HCT116 (cell line): ENCODE measurements at regions not wholly inside any gene's neighbourhood (a gene's known extent, or its start where the extent isn't known, plus 50 kb on each side); places are given as distances from the start of the nearest gene placed in this dataset.

Source experiments
- EZH2 ChIP-seq: fragments of 200-600 bp; sonication (generic); IDR thresholded peaks from 2 replicates; pipeline ENCODE4 v1.6.1; 2017; ENCODE audit warnings: antibody characterized with exemption, mixed run types
- JUND ChIP-seq: IDR thresholded peaks from 2 replicates; pipeline ENCODE4 v1.6.1; 2012
- POLR2A ChIP-seq: IDR thresholded peaks from 2 replicates; pipeline ENCODE4 v1.7.0; 2011; ENCODE audit warnings: borderline replicate concordance; ENCODE audit not compliant: insufficient read depth, insufficient read length; ENCODE audit errors: extremely low read depth
- SRF ChIP-seq: IDR thresholded peaks from 2 replicates; pipeline ENCODE4 v1.6.1; 2012; ENCODE audit warnings: low read depth
- TF ChIP-seq, protein P1 (sequence below): IDR thresholded peaks from 2 replicates; pipeline ENCODE4 v1.6.1; 2012; ENCODE audit warnings: low read depth
- TF ChIP-seq, protein P2 (sequence below), 3 experiments: fragments of 200-600 bp in 1 of 3; sonication (generic) in 1 of 3; IDR thresholded peaks in 2 of 3; conservative IDR thresholded peaks in 1 of 3; 2 replicates each; pipeline ENCODE4 v1.5.1; 2012 to 2017; ENCODE audit warnings: low read depth in 2 of 3, low read length in 2 of 3, antibody characterized with exemption in 1 of 3, borderline replicate concordance in 1 of 3, control low read depth in 1 of 3, mild to moderate bottlenecking in 1 of 3, mixed read lengths in 1 of 3, mixed run types in 1 of 3, moderate library complexity in 1 of 3; ENCODE audit not compliant: insufficient read depth in 1 of 3

DNA sequence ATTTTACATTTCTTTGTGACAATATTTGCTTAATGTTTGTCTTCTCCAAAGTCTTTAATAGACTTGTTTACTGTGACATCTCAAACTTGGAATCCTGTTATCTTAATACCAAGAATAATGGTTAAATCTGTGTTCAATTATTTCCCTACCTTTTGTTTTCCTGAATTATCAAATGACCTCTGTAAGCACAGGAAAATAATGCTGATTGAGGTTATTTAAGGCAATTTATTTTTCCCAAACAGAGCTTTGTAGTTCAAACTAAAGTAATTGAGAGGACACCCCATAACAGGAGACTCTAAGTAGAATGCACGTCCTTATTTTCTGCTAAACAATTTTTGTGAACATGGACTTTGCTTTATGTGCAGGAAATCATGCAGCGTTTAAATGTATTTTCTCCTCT is 195.0 kb downstream of the BTBD3 start:
- TF ChIP-seq, protein P1, sequence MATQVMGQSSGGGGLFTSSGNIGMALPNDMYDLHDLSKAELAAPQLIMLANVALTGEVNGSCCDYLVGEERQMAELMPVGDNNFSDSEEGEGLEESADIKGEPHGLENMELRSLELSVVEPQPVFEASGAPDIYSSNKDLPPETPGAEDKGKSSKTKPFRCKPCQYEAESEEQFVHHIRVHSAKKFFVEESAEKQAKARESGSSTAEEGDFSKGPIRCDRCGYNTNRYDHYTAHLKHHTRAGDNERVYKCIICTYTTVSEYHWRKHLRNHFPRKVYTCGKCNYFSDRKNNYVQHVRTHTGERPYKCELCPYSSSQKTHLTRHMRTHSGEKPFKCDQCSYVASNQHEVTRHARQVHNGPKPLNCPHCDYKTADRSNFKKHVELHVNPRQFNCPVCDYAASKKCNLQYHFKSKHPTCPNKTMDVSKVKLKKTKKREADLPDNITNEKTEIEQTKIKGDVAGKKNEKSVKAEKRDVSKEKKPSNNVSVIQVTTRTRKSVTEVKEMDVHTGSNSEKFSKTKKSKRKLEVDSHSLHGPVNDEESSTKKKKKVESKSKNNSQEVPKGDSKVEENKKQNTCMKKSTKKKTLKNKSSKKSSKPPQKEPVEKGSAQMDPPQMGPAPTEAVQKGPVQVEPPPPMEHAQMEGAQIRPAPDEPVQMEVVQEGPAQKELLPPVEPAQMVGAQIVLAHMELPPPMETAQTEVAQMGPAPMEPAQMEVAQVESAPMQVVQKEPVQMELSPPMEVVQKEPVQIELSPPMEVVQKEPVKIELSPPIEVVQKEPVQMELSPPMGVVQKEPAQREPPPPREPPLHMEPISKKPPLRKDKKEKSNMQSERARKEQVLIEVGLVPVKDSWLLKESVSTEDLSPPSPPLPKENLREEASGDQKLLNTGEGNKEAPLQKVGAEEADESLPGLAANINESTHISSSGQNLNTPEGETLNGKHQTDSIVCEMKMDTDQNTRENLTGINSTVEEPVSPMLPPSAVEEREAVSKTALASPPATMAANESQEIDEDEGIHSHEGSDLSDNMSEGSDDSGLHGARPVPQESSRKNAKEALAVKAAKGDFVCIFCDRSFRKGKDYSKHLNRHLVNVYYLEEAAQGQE = no peak
- TF ChIP-seq JUND = no peak
- TF ChIP-seq POLR2A = no peak
- TF ChIP-seq EZH2 = no peak
- TF ChIP-seq, protein P2, sequence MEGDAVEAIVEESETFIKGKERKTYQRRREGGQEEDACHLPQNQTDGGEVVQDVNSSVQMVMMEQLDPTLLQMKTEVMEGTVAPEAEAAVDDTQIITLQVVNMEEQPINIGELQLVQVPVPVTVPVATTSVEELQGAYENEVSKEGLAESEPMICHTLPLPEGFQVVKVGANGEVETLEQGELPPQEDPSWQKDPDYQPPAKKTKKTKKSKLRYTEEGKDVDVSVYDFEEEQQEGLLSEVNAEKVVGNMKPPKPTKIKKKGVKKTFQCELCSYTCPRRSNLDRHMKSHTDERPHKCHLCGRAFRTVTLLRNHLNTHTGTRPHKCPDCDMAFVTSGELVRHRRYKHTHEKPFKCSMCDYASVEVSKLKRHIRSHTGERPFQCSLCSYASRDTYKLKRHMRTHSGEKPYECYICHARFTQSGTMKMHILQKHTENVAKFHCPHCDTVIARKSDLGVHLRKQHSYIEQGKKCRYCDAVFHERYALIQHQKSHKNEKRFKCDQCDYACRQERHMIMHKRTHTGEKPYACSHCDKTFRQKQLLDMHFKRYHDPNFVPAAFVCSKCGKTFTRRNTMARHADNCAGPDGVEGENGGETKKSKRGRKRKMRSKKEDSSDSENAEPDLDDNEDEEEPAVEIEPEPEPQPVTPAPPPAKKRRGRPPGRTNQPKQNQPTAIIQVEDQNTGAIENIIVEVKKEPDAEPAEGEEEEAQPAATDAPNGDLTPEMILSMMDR (IDR thresholded peaks at IDR 0.05 in 2 of 3, conservative IDR thresholded peaks at IDR 0.05 in 1 of 3; ENCODE audit: borderline replicate concordance in 1 of 3, insufficient read depth in 1 of 3, low read depth in 2 of 3, low read length in 2 of 3) = no peak
- TF ChIP-seq SRF = no peak
